ENCODE measurements at regions not wholly inside any gene's neighbourhood (a gene's known extent, or its start where the extent isn't known, plus 50 kb on each side); places are given as distances from the start of the nearest gene placed in this dataset.

- H3K9me1 ChIP-seq (ENCODE audit: control insufficient read depth, extremely low read depth, insufficient read depth, low read length), result no peaks in the 10 kb centered on the region
- H3K4me3 ChIP-seq (ENCODE audit: control insufficient read depth in 2 of 3, extremely low read depth in 1 of 3, insufficient read depth in 2 of 3, low read depth in 1 of 3, low read length in 3 of 3), result no peak overlapping the region
- TF ChIP-seq EZH2 (IDR thresholded peaks at IDR 0.05; ENCODE audit: low read length) (no peak), CTCF (optimal IDR thresholded peaks at IDR 0.05 in 1 of 3, IDR thresholded peaks at IDR 0.05 in 1 of 3, conservative IDR thresholded peaks at IDR 0.05 in 1 of 3; ENCODE audit: extremely low read depth in 1 of 3, insufficient read depth in 2 of 3, low read length in 3 of 3) (no peak)
- H3K27me3 ChIP-seq (ENCODE audit: control insufficient read depth, extremely low read depth, insufficient read depth, low read length), result no peaks in the 10 kb centered on the region
- H3K9ac ChIP-seq (ENCODE audit: control insufficient read depth, extremely low read depth, insufficient read depth, low read length), result no peak overlapping the region
- no peaks in the 10 kb centered on the region for H3K79me2 ChIP-seq (ENCODE audit: control insufficient read depth, insufficient read depth, low read length)
- H3K9me3 ChIP-seq (ENCODE audit: control insufficient read depth, low read depth, low read length), result no peaks in the 10 kb centered on the region
- peak overlapping the region; percentile 45 for H3K27ac ChIP-seq (ENCODE audit: control insufficient read depth, insufficient read depth, low read length)
- H3K4me1 ChIP-seq (ENCODE audit: control insufficient read depth, extremely low read depth, insufficient read depth, low read length), result peaks cover 13% of the 10 kb centered on the region
- DNase-seq (ENCODE audit: low read depth, low spot score) (no peak), FAIRE-seq (peak; percentile 76)
- H4K20me1 ChIP-seq (ENCODE audit: control insufficient read depth, extremely low read depth, insufficient read depth, low read length), result no peaks in the 10 kb centered on the region
- peak overlapping the region; percentile 22 for H2AFZ ChIP-seq (ENCODE audit: control insufficient read depth, low read length)
- dilution Hi-C loops (cut with MboI; ENCODE audit: extremely low pct_ligation_motif_present, low sequenced_read_pairs), result no loop called here
- peak overlapping the region; percentile 7 for H3K4me2 ChIP-seq (ENCODE audit: control insufficient read depth, extremely low read depth, insufficient read depth, low read depth, low read length)
- H3K36me3 ChIP-seq (ENCODE audit: control insufficient read depth in 2 of 2, extremely low read depth in 1 of 2, insufficient read depth in 2 of 2, low read length in 2 of 2), result no peaks in the 10 kb centered on the region
Observed at GRCh38 chr21:27674041-27674615, 707.2 kb upstream of the ADAMTS5 start.

GRCh38 chr21:27673581-27673980, 706.7 kb upstream of the ADAMTS5 start:
- no peak for TF ChIP-seq CTCF (optimal IDR thresholded peaks at IDR 0.05 in 1 of 3, IDR thresholded peaks at IDR 0.05 in 1 of 3, conservative IDR thresholded peaks at IDR 0.05 in 1 of 3; ENCODE audit: extremely low read depth in 1 of 3, insufficient read depth in 2 of 3, low read length in 3 of 3)
- no peak for TF ChIP-seq EZH2 (IDR thresholded peaks at IDR 0.05; ENCODE audit: low read length)
- H4K20me1 ChIP-seq (ENCODE audit: control insufficient read depth, extremely low read depth, insufficient read depth, low read length), result no peaks in the 10 kb centered on the region
- H3K4me1 ChIP-seq (ENCODE audit: control insufficient read depth, extremely low read depth, insufficient read depth, low read length), result peaks cover 10% of the 10 kb centered on the region
- DNase-seq (ENCODE audit: low read depth, low spot score), result no peak
- no peak for FAIRE-seq
- no peak overlapping the region for H3K4me3 ChIP-seq (ENCODE audit: control insufficient read depth in 2 of 3, extremely low read depth in 1 of 3, insufficient read depth in 2 of 3, low read depth in 1 of 3, low read length in 3 of 3)
- H2AFZ ChIP-seq (ENCODE audit: control insufficient read depth, low read length), result peak overlapping the region; percentile 10
- H3K79me2 ChIP-seq (ENCODE audit: control insufficient read depth, insufficient read depth, low read length), result no peaks in the 10 kb centered on the region
- H3K9me1 ChIP-seq (ENCODE audit: control insufficient read depth, extremely low read depth, insufficient read depth, low read length), result no peaks in the 10 kb centered on the region
- no peaks in the 10 kb centered on the region for H3K9me3 ChIP-seq (ENCODE audit: control insufficient read depth, low read depth, low read length)
- no peak overlapping the region for H3K9ac ChIP-seq (ENCODE audit: control insufficient read depth, extremely low read depth, insufficient read depth, low read length)
- dilution Hi-C loops (cut with MboI; ENCODE audit: extremely low pct_ligation_motif_present, low sequenced_read_pairs), result no loop called here
- no peaks in the 10 kb centered on the region for H3K27me3 ChIP-seq (ENCODE audit: control insufficient read depth, extremely low read depth, insufficient read depth, low read length)
- no peaks in the 10 kb centered on the region for H3K36me3 ChIP-seq (ENCODE audit: control insufficient read depth in 2 of 2, extremely low read depth in 1 of 2, insufficient read depth in 2 of 2, low read length in 2 of 2)
- peak overlapping the region; percentile 45 for H3K27ac ChIP-seq (ENCODE audit: control insufficient read depth, insufficient read depth, low read length)
- H3K4me2 ChIP-seq (ENCODE audit: control insufficient read depth, extremely low read depth, insufficient read depth, low read depth, low read length), result no peak overlapping the region
